ENCODE measurements at regions not wholly inside any gene's neighbourhood (a gene's known extent, or its start where the extent isn't known, plus 50 kb on each side); places are given as distances from the start of the nearest gene placed in this dataset.
A peak's percentile ranks its signal among the peaks of the same experiment; 100 is the strongest.

DNA sequence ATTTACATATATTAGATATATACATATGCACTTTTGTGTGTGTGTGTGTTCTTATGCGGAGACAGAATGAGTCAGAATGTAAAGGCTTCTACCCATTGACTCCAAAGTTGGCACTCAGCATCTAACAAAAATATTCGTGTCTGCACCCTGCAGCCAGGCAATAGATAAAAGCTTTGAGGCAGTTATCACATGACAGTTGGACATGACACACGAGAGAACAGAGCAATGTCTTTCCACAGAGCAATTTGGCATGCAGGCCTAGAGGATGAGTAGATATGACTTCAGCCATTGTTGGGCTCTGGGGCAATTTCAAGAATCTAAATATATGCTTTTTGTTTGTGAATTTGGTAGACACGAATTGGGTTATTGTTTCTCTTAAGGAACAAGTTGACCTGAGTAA is 391.2 kb downstream of the SLITRK2 start:
- no TSS peak for BruUV-seq (replicated peaks)
- no peak overlapping the region for H3K27ac Mint-ChIP-seq (ENCODE audit: low read depth, unreplicated experiment)
- intact Hi-C loops (cut with micrococcal nuclease): no loop called here
- no peak for DNase-seq (ENCODE audit: unreplicated experiment)
- ChIA-PET CTCF (interaction anchor here (0.8 kb wide), 1 partner anchor 16 kb away, joined by 4 read pairs; no protein-coding TSS in a partner anchor), POLR2A (interaction anchor here (0.6 kb wide), 1 partner anchor 377 kb away, joined by 4 read pairs; no protein-coding TSS in a partner anchor)
- peaks cover 8% of the 10 kb centered on the region for H3K9me3 Mint-ChIP-seq (ENCODE audit: unreplicated experiment)
- H3K4me3 Mint-ChIP-seq (ENCODE audit: unreplicated experiment): no peak overlapping the region
- H3K36me3 Mint-ChIP-seq (ENCODE audit: insufficient read depth, unreplicated experiment): no peaks in the 10 kb centered on the region
- H3K27me3 Mint-ChIP-seq (ENCODE audit: insufficient read depth, unreplicated experiment): no peaks in the 10 kb centered on the region
- TF ChIP-seq, protein P1, sequence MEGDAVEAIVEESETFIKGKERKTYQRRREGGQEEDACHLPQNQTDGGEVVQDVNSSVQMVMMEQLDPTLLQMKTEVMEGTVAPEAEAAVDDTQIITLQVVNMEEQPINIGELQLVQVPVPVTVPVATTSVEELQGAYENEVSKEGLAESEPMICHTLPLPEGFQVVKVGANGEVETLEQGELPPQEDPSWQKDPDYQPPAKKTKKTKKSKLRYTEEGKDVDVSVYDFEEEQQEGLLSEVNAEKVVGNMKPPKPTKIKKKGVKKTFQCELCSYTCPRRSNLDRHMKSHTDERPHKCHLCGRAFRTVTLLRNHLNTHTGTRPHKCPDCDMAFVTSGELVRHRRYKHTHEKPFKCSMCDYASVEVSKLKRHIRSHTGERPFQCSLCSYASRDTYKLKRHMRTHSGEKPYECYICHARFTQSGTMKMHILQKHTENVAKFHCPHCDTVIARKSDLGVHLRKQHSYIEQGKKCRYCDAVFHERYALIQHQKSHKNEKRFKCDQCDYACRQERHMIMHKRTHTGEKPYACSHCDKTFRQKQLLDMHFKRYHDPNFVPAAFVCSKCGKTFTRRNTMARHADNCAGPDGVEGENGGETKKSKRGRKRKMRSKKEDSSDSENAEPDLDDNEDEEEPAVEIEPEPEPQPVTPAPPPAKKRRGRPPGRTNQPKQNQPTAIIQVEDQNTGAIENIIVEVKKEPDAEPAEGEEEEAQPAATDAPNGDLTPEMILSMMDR (IDR thresholded peaks at IDR 0.05; ENCODE audit: unreplicated experiment): no peak
- H3K4me1 Mint-ChIP-seq (ENCODE audit: insufficient read depth, unreplicated experiment): no peaks in the 10 kb centered on the region

DNA sequence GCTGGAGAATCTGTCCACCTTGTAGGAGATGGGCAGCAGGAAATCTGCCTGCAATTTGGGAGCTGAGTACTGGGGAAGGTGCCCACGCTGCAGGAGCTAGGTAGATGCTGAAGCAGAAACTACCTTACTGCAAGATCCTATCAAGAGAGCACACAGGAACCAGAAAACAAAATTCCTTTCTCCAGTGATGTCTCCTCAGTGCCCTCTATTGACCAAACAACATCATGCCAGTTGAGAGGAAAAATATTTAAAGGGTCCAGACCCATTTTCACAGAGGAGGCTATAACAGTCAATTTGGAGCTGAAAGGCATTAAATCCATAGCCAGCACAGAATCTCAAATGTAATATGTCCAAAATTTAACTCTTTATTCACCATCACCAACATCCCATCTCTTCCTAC is 406.8 kb downstream of the SLITRK2 start:
- H3K4me3 Mint-ChIP-seq (ENCODE audit: unreplicated experiment): no peak overlapping the region
- intact Hi-C loops (cut with micrococcal nuclease): loop anchor here (2.0 to 10.0 kb wide), 3 partner anchors 398 to 1012 kb away; no protein-coding TSS in a partner anchor
- DNase-seq (ENCODE audit: unreplicated experiment): peak; percentile 36
- no TSS peak for BruUV-seq (replicated peaks)
- H3K4me1 Mint-ChIP-seq (ENCODE audit: insufficient read depth, unreplicated experiment): no peaks in the 10 kb centered on the region
- no peaks in the 10 kb centered on the region for H3K27me3 Mint-ChIP-seq (ENCODE audit: insufficient read depth, unreplicated experiment)
- CTCF ChIA-PET: interaction anchor here (0.5 to 2.4 kb wide), 15 partner anchors 9 to 1010 kb away, joined by 3 to 18 read pairs (median 4); no protein-coding TSS in a partner anchor
- no peaks in the 10 kb centered on the region for H3K36me3 Mint-ChIP-seq (ENCODE audit: insufficient read depth, unreplicated experiment)
- POLR2A ChIA-PET: no interaction called here
- TF ChIP-seq, protein P1 (IDR thresholded peaks at IDR 0.05; ENCODE audit: unreplicated experiment): peak; percentile 49
- no peak overlapping the region for H3K27ac Mint-ChIP-seq (ENCODE audit: low read depth, unreplicated experiment)
- peaks cover 7% of the 10 kb centered on the region for H3K9me3 Mint-ChIP-seq (ENCODE audit: unreplicated experiment)

DNA sequence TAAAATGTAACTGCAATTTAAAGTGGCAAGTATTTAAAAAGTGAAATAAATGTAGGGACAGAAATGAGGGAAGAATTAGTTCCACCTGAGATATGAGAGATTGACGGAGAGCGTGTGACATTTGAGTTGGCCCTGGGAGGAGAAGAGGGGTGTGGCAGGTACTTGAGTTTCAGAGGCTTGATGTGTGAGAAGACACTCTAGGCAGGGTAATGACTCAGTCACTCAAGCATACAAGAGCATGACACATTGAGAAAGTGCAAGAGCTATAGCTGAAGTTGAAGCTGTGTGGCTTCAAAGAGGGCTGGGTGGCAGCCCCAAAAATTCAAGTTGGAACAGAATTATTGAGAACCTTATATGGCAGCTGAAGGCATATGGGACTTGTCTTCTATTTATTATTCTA is 420.5 kb downstream of the SLITRK2 start:
- no peaks in the 10 kb centered on the region for H3K27me3 Mint-ChIP-seq (ENCODE audit: insufficient read depth, unreplicated experiment)
- H3K9me3 Mint-ChIP-seq (ENCODE audit: unreplicated experiment): peaks cover 21% of the 10 kb centered on the region
- no peak overlapping the region for H3K4me3 Mint-ChIP-seq (ENCODE audit: unreplicated experiment)
- TF ChIP-seq, protein P1 (IDR thresholded peaks at IDR 0.05; ENCODE audit: unreplicated experiment): no peak
- peaks cover 12% of the 10 kb centered on the region for H3K4me1 Mint-ChIP-seq (ENCODE audit: insufficient read depth, unreplicated experiment)
- no peak overlapping the region for H3K27ac Mint-ChIP-seq (ENCODE audit: low read depth, unreplicated experiment)
- no peaks in the 10 kb centered on the region for H3K36me3 Mint-ChIP-seq (ENCODE audit: insufficient read depth, unreplicated experiment)
- POLR2A ChIA-PET: interaction anchor here (1.1 kb wide), 1 partner anchor 28 kb away, joined by 5 read pairs; no protein-coding TSS in a partner anchor
- no TSS peak for BruUV-seq (replicated peaks)
- intact Hi-C loops (cut with micrococcal nuclease): no loop called here
- CTCF ChIA-PET: interaction anchor here (0.6 to 1.0 kb wide), 2 partner anchors 15 to 813 kb away, joined by 3 to 4 read pairs; no protein-coding TSS in a partner anchor
- peak; percentile 46 for DNase-seq (ENCODE audit: unreplicated experiment)

DNA sequence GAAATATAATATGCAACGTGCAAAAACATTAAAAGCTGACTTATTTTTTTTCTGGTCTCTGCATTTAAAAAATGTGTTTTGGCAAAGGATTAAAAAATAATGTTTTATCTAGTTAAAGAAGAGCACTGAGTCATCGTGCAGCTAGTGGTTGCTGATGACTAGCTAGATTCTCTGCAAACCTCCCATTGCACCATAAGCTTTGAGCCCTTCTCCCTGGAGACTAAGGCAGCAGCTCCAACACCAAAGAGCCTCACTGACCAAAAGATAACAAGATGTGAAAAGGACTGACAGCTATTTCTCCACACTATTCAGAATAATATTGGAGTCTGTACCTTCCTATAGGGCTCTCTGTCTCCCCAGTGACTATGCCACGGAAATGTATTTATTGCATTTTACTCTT is 424.3 kb downstream of the SLITRK2 start:
- TF ChIP-seq, protein P1 (IDR thresholded peaks at IDR 0.05; ENCODE audit: unreplicated experiment): no peak
- peak; percentile 75 for DNase-seq (ENCODE audit: unreplicated experiment)
- Mint-ChIP-seq H3K27me3 (ENCODE audit: insufficient read depth, unreplicated experiment) (no peaks in the 10 kb centered on the region), H3K4me3 (ENCODE audit: unreplicated experiment) (no peak overlapping the region), H3K4me1 (ENCODE audit: insufficient read depth, unreplicated experiment) (peaks cover 12% of the 10 kb centered on the region), H3K27ac (ENCODE audit: low read depth, unreplicated experiment) (no peak overlapping the region), H3K36me3 (ENCODE audit: insufficient read depth, unreplicated experiment) (no peaks in the 10 kb centered on the region), H3K9me3 (ENCODE audit: unreplicated experiment) (peaks cover 14% of the 10 kb centered on the region)
- BruUV-seq (replicated peaks): no TSS peak
- POLR2A ChIA-PET: interaction anchor here (0.6 kb wide), 1 partner anchor 176 kb away, joined by 3 read pairs; no protein-coding TSS in a partner anchor
- intact Hi-C loops (cut with micrococcal nuclease): no loop called here
- CTCF ChIA-PET: interaction anchor here (0.8 kb wide), 1 partner anchor 364 kb away, joined by 3 read pairs; no protein-coding TSS in a partner anchor
